ENCODE measurements at regions not wholly inside any gene's neighbourhood (a gene's known extent, or its start where the extent isn't known, plus 50 kb on each side); places are given as distances from the start of the nearest gene placed in this dataset.

- H3K9me3 ChIP-seq, result no peaks in the 10 kb centered on the region
- no peak overlapping the region for H3K27ac ChIP-seq
- 92 to 93% methylated on average over 7 of the region's 7 CpGs for WGBS, 2 donors
- no peaks in the 10 kb centered on the region for H3K27me3 ChIP-seq
- TF ChIP-seq EP300 (IDR thresholded peaks at IDR 0.05) (no peak), POLR2A (IDR thresholded peaks at IDR 0.05) (no peak), CTCF (IDR thresholded peaks at IDR 0.05) (no peak), POLR2AphosphoS5 (IDR thresholded peaks at IDR 0.05) (no peak)
- no peaks in the 10 kb centered on the region for H3K4me1 ChIP-seq
- no peak for DNase-seq
- H3K4me3 ChIP-seq, result no peak overlapping the region
- H3K36me3 ChIP-seq, result no peaks in the 10 kb centered on the region
- intact Hi-C loops (cut with DNase I), result no loop called here
Observed at GRCh38 chr18:56175330-56176001, 462.9 kb downstream of the TXNL1 start.

GRCh38 chr18:56173542-56174220, 464.7 kb downstream of the TXNL1 start:
- no peaks in the 10 kb centered on the region for H3K9me3 ChIP-seq
- H3K27me3 ChIP-seq, result no peaks in the 10 kb centered on the region
- no peak for DNase-seq
- intact Hi-C loops (cut with DNase I), result no loop called here
- TF ChIP-seq POLR2AphosphoS5 (IDR thresholded peaks at IDR 0.05) (no peak), CTCF (IDR thresholded peaks at IDR 0.05) (no peak), EP300 (IDR thresholded peaks at IDR 0.05) (no peak), POLR2A (IDR thresholded peaks at IDR 0.05) (no peak)
- H3K4me1 ChIP-seq, result peaks cover 0 to 8% (median 3%) of the 10 kb centered on the region in 4 donors
- no peak overlapping the region for H3K27ac ChIP-seq
- no peaks in the 10 kb centered on the region for H3K36me3 ChIP-seq
- H3K4me3 ChIP-seq, result no peak overlapping the region

- intact Hi-C loops (cut with DNase I), result no loop called here
- DNase-seq, result no peak
- Histone ChIP-seq H3K36me3 (no peaks in the 10 kb centered on the region), H3K27ac (no peak overlapping the region), H3K4me3 (no peak overlapping the region), H3K4me1 (peaks cover 0 to 20% (median 14%) of the 10 kb centered on the region in 4 donors), H3K9me3 (no peaks in the 10 kb centered on the region), H3K27me3 (no peaks in the 10 kb centered on the region)
- WGBS, 2 donors, result 92 to 93% methylated on average over 2 of the region's 2 CpGs
- TF ChIP-seq EP300 (IDR thresholded peaks at IDR 0.05) (no peak), POLR2AphosphoS5 (IDR thresholded peaks at IDR 0.05) (no peak), CTCF (IDR thresholded peaks at IDR 0.05) (no peak), POLR2A (IDR thresholded peaks at IDR 0.05) (no peak)
Observed at GRCh38 chr18:56172527-56172926, 465.9 kb downstream of the TXNL1 start.

GRCh38 chr18:56171848-56172247, 466.5 kb downstream of the TXNL1 start:
- H3K27me3 ChIP-seq, result no peaks in the 10 kb centered on the region
- H3K9me3 ChIP-seq, result no peaks in the 10 kb centered on the region
- H3K36me3 ChIP-seq, result no peaks in the 10 kb centered on the region
- no peak overlapping the region for H3K4me3 ChIP-seq
- intact Hi-C loops (cut with DNase I), result no loop called here
- 57 to 80% methylated on average over 2 of the region's 2 CpGs for WGBS, 2 donors
- H3K4me1 ChIP-seq, result peaks cover 0 to 26% (median 20%) of the 10 kb centered on the region in 4 donors
- TF ChIP-seq POLR2AphosphoS5 (IDR thresholded peaks at IDR 0.05) (no peak), POLR2A (IDR thresholded peaks at IDR 0.05) (no peak), EP300 (IDR thresholded peaks at IDR 0.05) (no peak), CTCF (IDR thresholded peaks at IDR 0.05) (no peak)
- DNase-seq, result no peak
- no peak overlapping the region for H3K27ac ChIP-seq

All from sigmoid colon (tissue), 6 donors.